ENCODE measurements at regions not wholly inside any gene's neighbourhood (a gene's known extent, or its start where the extent isn't known, plus 50 kb on each side); places are given as distances from the start of the nearest gene placed in this dataset.

DNA sequence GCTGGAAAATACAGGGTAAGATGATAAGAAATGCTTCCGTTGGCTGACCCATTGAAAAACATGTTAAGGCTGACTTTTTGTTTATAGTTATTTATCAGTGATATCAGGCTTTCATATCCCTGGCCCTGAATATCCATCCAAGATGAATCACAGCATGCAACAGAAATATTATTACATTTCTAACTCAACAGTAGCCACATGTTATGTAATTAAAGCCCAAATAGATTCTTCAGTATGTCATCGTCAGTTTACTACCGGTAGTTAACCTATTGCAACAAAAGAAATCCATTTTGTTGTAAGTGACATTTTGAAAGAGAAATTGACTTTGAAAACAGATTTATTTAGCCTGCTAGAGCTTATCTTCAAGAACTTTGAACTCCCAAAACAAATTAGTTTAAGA lies 354.1 kb upstream of the CELF2 start:
- Histone ChIP-seq H3K9ac (replicated peaks; ENCODE audit: extremely low read depth, insufficient read depth, low read length) (no peak overlapping the region), H3K4me3 (replicated peaks in 1 of 3; ENCODE audit: insufficient read depth in 1 of 3, low read depth in 1 of 3, low read length in 3 of 3) (no peak overlapping the region), H3K36me3 (ENCODE audit: control insufficient read depth in 2 of 2, extremely low read depth in 1 of 2, insufficient read depth in 2 of 2, low read length in 2 of 2) (no peaks in the 10 kb centered on the region), H4K20me1 (replicated peaks; ENCODE audit: control insufficient read depth, extremely low read depth, insufficient read depth, low read length) (no peaks in the 10 kb centered on the region), H3K4me2 (ENCODE audit: insufficient read depth, low read length) (no peak overlapping the region), H3K27ac (ENCODE audit: insufficient read depth, low read depth, low read length) (no peak overlapping the region), H2AFZ (ENCODE audit: low read depth, low read length) (no peak overlapping the region), H3K27me3 (ENCODE audit: control insufficient read depth in 2 of 2, insufficient read depth in 2 of 2, low read length in 2 of 2) (peaks cover 0 to 2% of the 10 kb centered on the region in 2 experiments), H3K9me3 (replicated peaks; ENCODE audit: control insufficient read depth, insufficient read depth, low read length) (no peaks in the 10 kb centered on the region), H3K4me1 (ENCODE audit: control insufficient read depth, extremely low read depth, insufficient read depth, low read length) (no peaks in the 10 kb centered on the region), H3K79me2 (ENCODE audit: control insufficient read depth, insufficient read depth, low read length) (no peaks in the 10 kb centered on the region), H3K9me1 (replicated peaks; ENCODE audit: control insufficient read depth, extremely low read depth, insufficient read depth, low read length) (no peaks in the 10 kb centered on the region)
- ChIA-PET CTCF (interaction anchor here (1.5 to 1.6 kb wide), 2 partner anchors 607 to 1321 kb away, joined by 3 read pairs; no protein-coding TSS in a partner anchor), POLR2A (no interaction called here)
- intact Hi-C loops (cut with micrococcal nuclease) (no loop called here), dilution Hi-C loops (cut with MboI; ENCODE audit: extremely low pct_ligation_motif_present, low sequenced_read_pairs) (no loop called here)
- no peak for DNase-seq (ENCODE audit: low read depth, low spot score)
- TF ChIP-seq POLR2A (IDR thresholded peaks at IDR 0.05; ENCODE audit: low read depth, low read length) (no peak), FOS (IDR thresholded peaks at IDR 0.05; ENCODE audit: borderline replicate concordance, insufficient read depth, low read length) (no peak), POLR2AphosphoS5 (IDR thresholded peaks at IDR 0.05; ENCODE audit: insufficient read depth, low read depth, low read length) (no peak), JUN (IDR thresholded peaks at IDR 0.05; ENCODE audit: borderline replicate concordance, insufficient read depth, insufficient read length, low read depth) (no peak)
- TF ChIP-seq, protein P1, sequence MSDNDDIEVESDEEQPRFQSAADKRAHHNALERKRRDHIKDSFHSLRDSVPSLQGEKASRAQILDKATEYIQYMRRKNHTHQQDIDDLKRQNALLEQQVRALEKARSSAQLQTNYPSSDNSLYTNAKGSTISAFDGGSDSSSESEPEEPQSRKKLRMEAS (IDR thresholded peaks at IDR 0.05; ENCODE audit: insufficient read depth, insufficient read length) = no peak
- BruUV-seq (replicated peaks) = no TSS peak
- FAIRE-seq = no peak

DNA sequence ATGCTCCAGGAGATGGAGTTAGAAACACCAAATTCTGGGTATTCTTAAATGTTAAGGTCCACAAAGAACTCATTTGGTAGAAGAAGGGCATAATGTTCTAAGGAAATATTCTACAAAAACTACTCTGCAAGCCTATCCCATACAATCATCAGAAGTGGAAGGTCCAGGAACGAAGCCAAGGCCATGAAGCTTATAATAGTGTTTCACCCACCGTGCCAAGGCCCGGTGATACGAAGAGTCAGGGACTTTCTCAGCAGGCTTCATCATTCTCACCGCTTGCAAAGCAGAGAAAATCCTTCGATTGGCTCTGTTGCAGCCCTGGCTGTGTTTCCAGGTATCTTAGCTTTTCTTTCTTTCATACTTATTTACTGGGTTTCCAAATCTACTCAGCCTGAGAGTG lies 351.9 kb upstream of the CELF2 start:
- no TSS peak for BruUV-seq (replicated peaks)
- no peak for FAIRE-seq
- POLR2A ChIA-PET = no interaction called here

More for the DNA sequence above, 351.9 kb upstream of the CELF2 start:
- H3K27me3 ChIP-seq (ENCODE audit: control insufficient read depth in 2 of 2, insufficient read depth in 2 of 2, low read length in 2 of 2) = peaks cover 0 to 2% of the 10 kb centered on the region in 2 experiments
- no peaks in the 10 kb centered on the region for H3K9me1 ChIP-seq (replicated peaks; ENCODE audit: control insufficient read depth, extremely low read depth, insufficient read depth, low read length)
- TF ChIP-seq MYC (IDR thresholded peaks at IDR 0.05; ENCODE audit: low read depth, low read length) = no peak
- TF ChIP-seq JUN (IDR thresholded peaks at IDR 0.05; ENCODE audit: borderline replicate concordance, insufficient read depth, insufficient read length, low read depth) = no peak
- TF ChIP-seq, protein P1 (IDR thresholded peaks at IDR 0.05; ENCODE audit: insufficient read depth, insufficient read length) = no peak
- no peak for TF ChIP-seq GATA2 (IDR thresholded peaks at IDR 0.05; ENCODE audit: insufficient read depth, insufficient read length, low read depth, low read length)
- TF ChIP-seq, protein P2, sequence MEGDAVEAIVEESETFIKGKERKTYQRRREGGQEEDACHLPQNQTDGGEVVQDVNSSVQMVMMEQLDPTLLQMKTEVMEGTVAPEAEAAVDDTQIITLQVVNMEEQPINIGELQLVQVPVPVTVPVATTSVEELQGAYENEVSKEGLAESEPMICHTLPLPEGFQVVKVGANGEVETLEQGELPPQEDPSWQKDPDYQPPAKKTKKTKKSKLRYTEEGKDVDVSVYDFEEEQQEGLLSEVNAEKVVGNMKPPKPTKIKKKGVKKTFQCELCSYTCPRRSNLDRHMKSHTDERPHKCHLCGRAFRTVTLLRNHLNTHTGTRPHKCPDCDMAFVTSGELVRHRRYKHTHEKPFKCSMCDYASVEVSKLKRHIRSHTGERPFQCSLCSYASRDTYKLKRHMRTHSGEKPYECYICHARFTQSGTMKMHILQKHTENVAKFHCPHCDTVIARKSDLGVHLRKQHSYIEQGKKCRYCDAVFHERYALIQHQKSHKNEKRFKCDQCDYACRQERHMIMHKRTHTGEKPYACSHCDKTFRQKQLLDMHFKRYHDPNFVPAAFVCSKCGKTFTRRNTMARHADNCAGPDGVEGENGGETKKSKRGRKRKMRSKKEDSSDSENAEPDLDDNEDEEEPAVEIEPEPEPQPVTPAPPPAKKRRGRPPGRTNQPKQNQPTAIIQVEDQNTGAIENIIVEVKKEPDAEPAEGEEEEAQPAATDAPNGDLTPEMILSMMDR (IDR thresholded peaks at IDR 0.05; ENCODE audit: extremely low read depth in 1 of 2, insufficient read depth in 1 of 2, low read depth in 1 of 2, low read length in 2 of 2) = no peak
- no peak for TF ChIP-seq FOS (IDR thresholded peaks at IDR 0.05; ENCODE audit: borderline replicate concordance, insufficient read depth, low read length)
- TF ChIP-seq POLR2A (IDR thresholded peaks at IDR 0.05; ENCODE audit: low read depth, low read length) = no peak
- no peak for TF ChIP-seq POLR2AphosphoS5 (IDR thresholded peaks at IDR 0.05; ENCODE audit: insufficient read depth, low read depth, low read length)
- no peak for TF ChIP-seq EZH2 (IDR thresholded peaks at IDR 0.05; ENCODE audit: borderline replicate concordance, low read depth, low read length, severe bottlenecking)
- no peaks in the 10 kb centered on the region for H3K4me1 ChIP-seq (ENCODE audit: control insufficient read depth, extremely low read depth, insufficient read depth, low read length)
- CTCF ChIA-PET = interaction anchor here (1.3 to 1.4 kb wide), 2 partner anchors 11 to 1323 kb away, joined by 3 to 4 read pairs; no protein-coding TSS in a partner anchor
- H3K4me2 ChIP-seq (ENCODE audit: insufficient read depth, low read length) = no peak overlapping the region
- H3K9ac ChIP-seq (replicated peaks; ENCODE audit: extremely low read depth, insufficient read depth, low read length) = no peak overlapping the region
- H2AFZ ChIP-seq (ENCODE audit: low read depth, low read length) = no peak overlapping the region
- intact Hi-C loops (cut with micrococcal nuclease) (no loop called here), dilution Hi-C loops (cut with MboI; ENCODE audit: extremely low pct_ligation_motif_present, low sequenced_read_pairs) (no loop called here)
- H3K79me2 ChIP-seq (ENCODE audit: control insufficient read depth, insufficient read depth, low read length) = no peaks in the 10 kb centered on the region
- H4K20me1 ChIP-seq (replicated peaks; ENCODE audit: control insufficient read depth, extremely low read depth, insufficient read depth, low read length) = no peaks in the 10 kb centered on the region
- no peak for DNase-seq (ENCODE audit: low read depth, low spot score)
- H3K36me3 ChIP-seq (ENCODE audit: control insufficient read depth in 2 of 2, extremely low read depth in 1 of 2, insufficient read depth in 2 of 2, low read length in 2 of 2) = no peaks in the 10 kb centered on the region
- no peaks in the 10 kb centered on the region for H3K9me3 ChIP-seq (replicated peaks; ENCODE audit: control insufficient read depth, insufficient read depth, low read length)
- no peak overlapping the region for H3K4me3 ChIP-seq (replicated peaks in 1 of 3; ENCODE audit: insufficient read depth in 1 of 3, low read depth in 1 of 3, low read length in 3 of 3)
- H3K27ac ChIP-seq (ENCODE audit: insufficient read depth, low read depth, low read length) = no peak overlapping the region

Data from endothelial cell of umbilical vein (primary cell).